ENCODE measurements at regions not wholly inside any gene's neighbourhood (a gene's known extent, or its start where the extent isn't known, plus 50 kb on each side); places are given as distances from the start of the nearest gene placed in this dataset.
"Not testable (repeated sequence)": the region's sequence is repeated elsewhere in the genome, so short reads cannot be mapped to it uniquely, and the experiment has no call there.

- DNase-seq (ENCODE audit: low spot score), result no peak
- in situ Hi-C loops (cut with HindIII; ENCODE audit: low sequenced_read_pairs), result no loop called here
These were observed 1155.8 kb upstream of the CHAC2 start for GRCh38 chr2:52611759-52612158.

GRCh38 chr2:52608030-52608429 is 1159.6 kb upstream of the CHAC2 start:
- no peak for DNase-seq (ENCODE audit: low spot score)
- in situ Hi-C loops (cut with HindIII; ENCODE audit: low sequenced_read_pairs), result no loop called here

GRCh38 chr2:52597346-52597745 is 1170.3 kb upstream of the CHAC2 start:
- no peak for DNase-seq (ENCODE audit: low spot score)
- in situ Hi-C loops (cut with HindIII; ENCODE audit: low sequenced_read_pairs), result no loop called here

GRCh38 chr2:52594026-52594425 is 1173.6 kb upstream of the CHAC2 start:
- no peak for DNase-seq (ENCODE audit: low spot score)
- in situ Hi-C loops (cut with HindIII; ENCODE audit: low sequenced_read_pairs), result no loop called here

- in situ Hi-C loops (cut with HindIII; ENCODE audit: low sequenced_read_pairs); DNase-seq (ENCODE audit: low spot score): not testable (repeated sequence)
These were observed 1183.5 kb upstream of the CHAC2 start for GRCh38 chr2:52584071-52584470.

GRCh38 chr2:52572469-52572894 is 1195.1 kb upstream of the CHAC2 start:
- in situ Hi-C loops (cut with HindIII; ENCODE audit: low sequenced_read_pairs), result no loop called here
- no peak for DNase-seq (ENCODE audit: low spot score)

GRCh38 chr2:52571380-52572347 is 1195.9 kb upstream of the CHAC2 start:
- no peak for DNase-seq (ENCODE audit: low spot score)
- in situ Hi-C loops (cut with HindIII; ENCODE audit: low sequenced_read_pairs), result no loop called here

- DNase-seq (ENCODE audit: low spot score), result no peak
- in situ Hi-C loops (cut with HindIII; ENCODE audit: low sequenced_read_pairs), result no loop called here
These were observed 1196.9 kb upstream of the CHAC2 start for GRCh38 chr2:52570716-52571115.

- no peak for DNase-seq (ENCODE audit: low spot score)
- in situ Hi-C loops (cut with HindIII; ENCODE audit: low sequenced_read_pairs), result no loop called here
These were observed 1204.5 kb upstream of the CHAC2 start for GRCh38 chr2:52563151-52563550.

- in situ Hi-C loops (cut with HindIII; ENCODE audit: low sequenced_read_pairs), result no loop called here
- DNase-seq (ENCODE audit: low spot score), result no peak
These were observed 1209.3 kb upstream of the CHAC2 start for GRCh38 chr2:52558265-52558664.

- in situ Hi-C loops (cut with HindIII; ENCODE audit: low sequenced_read_pairs), result no loop called here
- no peak for DNase-seq (ENCODE audit: low spot score)
These were observed 1225.3 kb upstream of the CHAC2 start for GRCh38 chr2:52542297-52542696.

- DNase-seq (ENCODE audit: low spot score), result no peak
- in situ Hi-C loops (cut with HindIII; ENCODE audit: low sequenced_read_pairs), result no loop called here
These were observed 1228.3 kb upstream of the CHAC2 start for GRCh38 chr2:52539026-52539970.

GRCh38 chr2:52537588-52537987 is 1230.0 kb upstream of the CHAC2 start:
- DNase-seq (ENCODE audit: low spot score), result no peak
- in situ Hi-C loops (cut with HindIII; ENCODE audit: low sequenced_read_pairs), result no loop called here

- no peak for DNase-seq (ENCODE audit: low spot score)
- in situ Hi-C loops (cut with HindIII; ENCODE audit: low sequenced_read_pairs), result no loop called here
These were observed 1230.6 kb upstream of the CHAC2 start for GRCh38 chr2:52536929-52537460.

GRCh38 chr2:52532956-52533355 is 1234.6 kb upstream of the CHAC2 start:
- no peak for DNase-seq (ENCODE audit: low spot score)
- in situ Hi-C loops (cut with HindIII; ENCODE audit: low sequenced_read_pairs), result no loop called here

- no peak for DNase-seq (ENCODE audit: low spot score)
- in situ Hi-C loops (cut with HindIII; ENCODE audit: low sequenced_read_pairs), result no loop called here
These were observed 1240.9 kb upstream of the CHAC2 start for GRCh38 chr2:52526735-52527134.

GRCh38 chr2:52520644-52521043 is 1247.0 kb upstream of the CHAC2 start:
- in situ Hi-C loops (cut with HindIII; ENCODE audit: low sequenced_read_pairs), result no loop called here
- DNase-seq (ENCODE audit: low spot score), result no peak

GRCh38 chr2:52518678-52519077 is 1248.9 kb upstream of the CHAC2 start:
- no peak for DNase-seq (ENCODE audit: low spot score)
- in situ Hi-C loops (cut with HindIII; ENCODE audit: low sequenced_read_pairs), result no loop called here

- in situ Hi-C loops (cut with HindIII; ENCODE audit: low sequenced_read_pairs), result no loop called here
These were observed 1254.8 kb upstream of the CHAC2 start for GRCh38 chr2:52512760-52513159.

GRCh38 chr2:52510432-52510831 is 1257.2 kb upstream of the CHAC2 start:
- in situ Hi-C loops (cut with HindIII; ENCODE audit: low sequenced_read_pairs), result no loop called here
- DNase-seq (ENCODE audit: low spot score), result no peak

More at GRCh38 chr2:52512760-52513159, 1254.8 kb upstream of the CHAC2 start:
- no peak for DNase-seq (ENCODE audit: low spot score)

All from G401 (cell line).